ENCODE measurements at regions not wholly inside any gene's neighbourhood (a gene's known extent, or its start where the extent isn't known, plus 50 kb on each side); places are given as distances from the start of the nearest gene placed in this dataset.

- Histone ChIP-seq H3K27ac (ENCODE audit: low read depth, low read length, severe bottlenecking) (no peak overlapping the region), H3K4me1 (ENCODE audit: control insufficient read depth, insufficient read depth, low read length, poor library complexity, severe bottlenecking) (no peaks in the 10 kb centered on the region), H3K36me3 (ENCODE audit: control insufficient read depth, insufficient read depth, low read length) (no peaks in the 10 kb centered on the region), H3K4me3 (ENCODE audit: extremely low read depth, insufficient read depth, low read length, poor library complexity, severe bottlenecking) (no peak overlapping the region), H3K9me3 (ENCODE audit: control insufficient read depth, low read length) (no peaks in the 10 kb centered on the region)
- 79% methylated on average over 1 of the region's 2 CpGs; no CpG with 5 or more reads in 1 of the 2 experiments for WGBS, 2 experiments (ENCODE audit: insufficient coverage in 2 of 2)
Observed at GRCh38 chr7:113784316-113784715, 134.5 kb downstream of the PPP1R3A start.

- no peaks in the 10 kb centered on the region for H3K9me3 ChIP-seq (ENCODE audit: control insufficient read depth, low read length)
- no peaks in the 10 kb centered on the region for H3K36me3 ChIP-seq (ENCODE audit: control insufficient read depth, insufficient read depth, low read length)
- 80% methylated on average over 1 of the region's 4 CpGs; no CpG with 5 or more reads in 1 of the 2 experiments for WGBS, 2 experiments (ENCODE audit: insufficient coverage in 2 of 2)
- no peak overlapping the region for H3K4me3 ChIP-seq (ENCODE audit: extremely low read depth, insufficient read depth, low read length, poor library complexity, severe bottlenecking)
- H3K27ac ChIP-seq (ENCODE audit: low read depth, low read length, severe bottlenecking): no peak overlapping the region
- no peaks in the 10 kb centered on the region for H3K4me1 ChIP-seq (ENCODE audit: control insufficient read depth, insufficient read depth, low read length, poor library complexity, severe bottlenecking)
Observed at GRCh38 chr7:113783403-113783802, 135.4 kb downstream of the PPP1R3A start.

- H3K4me1 ChIP-seq (ENCODE audit: control insufficient read depth, insufficient read depth, low read length, poor library complexity, severe bottlenecking): no peaks in the 10 kb centered on the region
- H3K4me3 ChIP-seq (ENCODE audit: extremely low read depth, insufficient read depth, low read length, poor library complexity, severe bottlenecking): no peak overlapping the region
- H3K27ac ChIP-seq (ENCODE audit: low read depth, low read length, severe bottlenecking): no peak overlapping the region
- no peaks in the 10 kb centered on the region for H3K9me3 ChIP-seq (ENCODE audit: control insufficient read depth, low read length)
- 89 to 91% methylated on average over 1 of the region's 1 CpG for WGBS, 2 experiments (ENCODE audit: insufficient coverage in 2 of 2)
- no peaks in the 10 kb centered on the region for H3K36me3 ChIP-seq (ENCODE audit: control insufficient read depth, insufficient read depth, low read length)
Observed at GRCh38 chr7:113775804-113776203, 143.0 kb downstream of the PPP1R3A start.

GRCh38 chr7:113775401-113775800, 143.4 kb downstream of the PPP1R3A start:
- 56 to 78% methylated on average over 1 of the region's 1 CpG for WGBS, 2 experiments (ENCODE audit: insufficient coverage in 2 of 2)
- H3K36me3 ChIP-seq (ENCODE audit: control insufficient read depth, insufficient read depth, low read length): no peaks in the 10 kb centered on the region
- no peaks in the 10 kb centered on the region for H3K4me1 ChIP-seq (ENCODE audit: control insufficient read depth, insufficient read depth, low read length, poor library complexity, severe bottlenecking)
- no peaks in the 10 kb centered on the region for H3K9me3 ChIP-seq (ENCODE audit: control insufficient read depth, low read length)
- no peak overlapping the region for H3K27ac ChIP-seq (ENCODE audit: low read depth, low read length, severe bottlenecking)
- H3K4me3 ChIP-seq (ENCODE audit: extremely low read depth, insufficient read depth, low read length, poor library complexity, severe bottlenecking): no peak overlapping the region

GRCh38 chr7:113774182-113774807, 144.5 kb downstream of the PPP1R3A start:
- no peaks in the 10 kb centered on the region for H3K9me3 ChIP-seq (ENCODE audit: control insufficient read depth, low read length)
- 0% methylated on average over 1 of the region's 3 CpGs; no CpG with 5 or more reads in 1 of the 2 experiments for WGBS, 2 experiments (ENCODE audit: insufficient coverage in 2 of 2)

GRCh38 chr7:113770146-113770738, 148.6 kb downstream of the PPP1R3A start:
- H3K4me1 ChIP-seq (ENCODE audit: control insufficient read depth, insufficient read depth, low read length, poor library complexity, severe bottlenecking): no peaks in the 10 kb centered on the region
- H3K9me3 ChIP-seq (ENCODE audit: control insufficient read depth, low read length): no peaks in the 10 kb centered on the region
- WGBS, 2 experiments (ENCODE audit: insufficient coverage in 2 of 2): 87 to 92% methylated on average over 6 to 11 of the region's 12 CpGs
- H3K27ac ChIP-seq (ENCODE audit: low read depth, low read length, severe bottlenecking): no peak overlapping the region
- H3K36me3 ChIP-seq (ENCODE audit: control insufficient read depth, insufficient read depth, low read length): no peaks in the 10 kb centered on the region
- H3K4me3 ChIP-seq (ENCODE audit: extremely low read depth, insufficient read depth, low read length, poor library complexity, severe bottlenecking): no peak overlapping the region

More at GRCh38 chr7:113774182-113774807, 144.5 kb downstream of the PPP1R3A start:
- Histone ChIP-seq H3K4me1 (ENCODE audit: control insufficient read depth, insufficient read depth, low read length, poor library complexity, severe bottlenecking) (no peaks in the 10 kb centered on the region), H3K27ac (ENCODE audit: low read depth, low read length, severe bottlenecking) (no peak overlapping the region), H3K36me3 (ENCODE audit: control insufficient read depth, insufficient read depth, low read length) (no peaks in the 10 kb centered on the region), H3K4me3 (ENCODE audit: extremely low read depth, insufficient read depth, low read length, poor library complexity, severe bottlenecking) (no peak overlapping the region)

GRCh38 chr7:113768387-113768786, 150.4 kb downstream of the PPP1R3A start:
- no peaks in the 10 kb centered on the region for H3K36me3 ChIP-seq (ENCODE audit: control insufficient read depth, insufficient read depth, low read length)
- no peak overlapping the region for H3K27ac ChIP-seq (ENCODE audit: low read depth, low read length, severe bottlenecking)
- H3K9me3 ChIP-seq (ENCODE audit: control insufficient read depth, low read length): no peaks in the 10 kb centered on the region
- H3K4me1 ChIP-seq (ENCODE audit: control insufficient read depth, insufficient read depth, low read length, poor library complexity, severe bottlenecking): no peaks in the 10 kb centered on the region
- no peak overlapping the region for H3K4me3 ChIP-seq (ENCODE audit: extremely low read depth, insufficient read depth, low read length, poor library complexity, severe bottlenecking)
- WGBS, 2 experiments (ENCODE audit: insufficient coverage in 2 of 2): no CpG with 5 or more reads among the region's 1 CpG

- Histone ChIP-seq H3K4me3 (ENCODE audit: extremely low read depth, insufficient read depth, low read length, poor library complexity, severe bottlenecking) (no peak overlapping the region), H3K4me1 (ENCODE audit: control insufficient read depth, insufficient read depth, low read length, poor library complexity, severe bottlenecking) (no peaks in the 10 kb centered on the region), H3K36me3 (ENCODE audit: control insufficient read depth, insufficient read depth, low read length) (no peaks in the 10 kb centered on the region), H3K9me3 (ENCODE audit: control insufficient read depth, low read length) (no peaks in the 10 kb centered on the region), H3K27ac (ENCODE audit: low read depth, low read length, severe bottlenecking) (no peak overlapping the region)
- WGBS, 2 experiments (ENCODE audit: insufficient coverage in 2 of 2): no CpG with 5 or more reads among the region's 2 CpGs
Observed at GRCh38 chr7:113764401-113765035, 154.3 kb downstream of the PPP1R3A start.

- no peak overlapping the region for H3K4me3 ChIP-seq (ENCODE audit: extremely low read depth, insufficient read depth, low read length, poor library complexity, severe bottlenecking)
- 51 to 52% methylated on average over 2 to 3 of the region's 3 CpGs for WGBS, 2 experiments (ENCODE audit: insufficient coverage in 2 of 2)
- H3K27ac ChIP-seq (ENCODE audit: low read depth, low read length, severe bottlenecking): no peak overlapping the region
- no peaks in the 10 kb centered on the region for H3K9me3 ChIP-seq (ENCODE audit: control insufficient read depth, low read length)
- no peaks in the 10 kb centered on the region for H3K36me3 ChIP-seq (ENCODE audit: control insufficient read depth, insufficient read depth, low read length)
- H3K4me1 ChIP-seq (ENCODE audit: control insufficient read depth, insufficient read depth, low read length, poor library complexity, severe bottlenecking): no peaks in the 10 kb centered on the region
Observed at GRCh38 chr7:113763226-113763625, 155.6 kb downstream of the PPP1R3A start.

- Histone ChIP-seq H3K36me3 (ENCODE audit: control insufficient read depth, insufficient read depth, low read length) (no peaks in the 10 kb centered on the region), H3K27ac (ENCODE audit: low read depth, low read length, severe bottlenecking) (no peak overlapping the region), H3K9me3 (ENCODE audit: control insufficient read depth, low read length) (no peaks in the 10 kb centered on the region), H3K4me1 (ENCODE audit: control insufficient read depth, insufficient read depth, low read length, poor library complexity, severe bottlenecking) (no peaks in the 10 kb centered on the region), H3K4me3 (ENCODE audit: extremely low read depth, insufficient read depth, low read length, poor library complexity, severe bottlenecking) (no peak overlapping the region)
- no CpG with 5 or more reads among the region's 1 CpG for WGBS, 2 experiments (ENCODE audit: insufficient coverage in 2 of 2)
Observed at GRCh38 chr7:113756250-113756649, 162.6 kb downstream of the PPP1R3A start.

- H3K36me3 ChIP-seq (ENCODE audit: control insufficient read depth, insufficient read depth, low read length): no peaks in the 10 kb centered on the region
- H3K9me3 ChIP-seq (ENCODE audit: control insufficient read depth, low read length): no peaks in the 10 kb centered on the region
- WGBS, 2 experiments (ENCODE audit: insufficient coverage in 2 of 2): 67% methylated on average over 1 of the region's 3 CpGs; no CpG with 5 or more reads in 1 of the 2 experiments
- no peak overlapping the region for H3K4me3 ChIP-seq (ENCODE audit: extremely low read depth, insufficient read depth, low read length, poor library complexity, severe bottlenecking)
- H3K27ac ChIP-seq (ENCODE audit: low read depth, low read length, severe bottlenecking): no peak overlapping the region
- H3K4me1 ChIP-seq (ENCODE audit: control insufficient read depth, insufficient read depth, low read length, poor library complexity, severe bottlenecking): no peaks in the 10 kb centered on the region
Observed at GRCh38 chr7:113752689-113753088, 166.1 kb downstream of the PPP1R3A start.
